OCI-LY1 (cell line): ENCODE measurements at regions not wholly inside any gene's neighbourhood (a gene's known extent, or its start where the extent isn't known, plus 50 kb on each side); places are given as distances from the start of the nearest gene placed in this dataset.

Experiments
- CTCF ChIP-seq: fragments of 200-600 bp; sonication (generic), shearing (Covaris generic); IDR thresholded peaks from 2 replicates; pipeline ENCODE4 v1.5.1; 2017; ENCODE audit warnings: mild to moderate bottlenecking, antibody characterized with exemption, low read length, moderate library complexity, mixed read lengths
- EZH2 ChIP-seq: fragments of 200-600 bp; sonication (generic), shearing (Covaris generic); IDR thresholded peaks from 2 replicates; pipeline ENCODE4 v1.8.0; 2017; ENCODE audit warnings: borderline replicate concordance, mixed run types, mild to moderate bottlenecking, antibody characterized with exemption, low read length, moderate library complexity, mixed read lengths

- TF ChIP-seq CTCF (no peak), EZH2 (no peak)
These were observed 446.3 kb downstream of the TRAM1L1 start for GRCh38 chr4:116639070-116639577.
